H9 (cell line): ENCODE measurements at regions not wholly inside any gene's neighbourhood (a gene's known extent, or its start where the extent isn't known, plus 50 kb on each side); places are given as distances from the start of the nearest gene placed in this dataset.

Experiments used
- DNase-seq: peaks from one replicate; pipeline ENCODE4 v3.0.0-alpha.2; 2017
- H2AFZ ChIP-seq: one replicate; pipeline ENCODE4 v1.6.1; 2013; ENCODE audit warnings: mild to moderate bottlenecking, low read length, control low read depth, moderate library complexity
- H2AK5ac ChIP-seq: 2 replicates; pipeline ENCODE4 v1.6.1; 2013; ENCODE audit warnings: low read length, control low read depth, mixed read lengths; ENCODE audit not compliant: insufficient read length
- H2BK120ac ChIP-seq: one replicate; pipeline ENCODE4 v1.6.1; 2013; ENCODE audit warnings: low read depth, mild to moderate bottlenecking, low read length, control low read depth, inconsistent platforms; ENCODE audit not compliant: poor library complexity, severe bottlenecking
- H2BK12ac ChIP-seq: 2 replicates; pipeline ENCODE4 v1.6.1; 2013; ENCODE audit warnings: low read length, control low read depth, mixed read lengths, low read depth; ENCODE audit not compliant: insufficient read length
- H2BK15ac ChIP-seq: 2 replicates; pipeline ENCODE4 v1.6.1; 2013; ENCODE audit warnings: low read depth, low read length, control low read depth
- H2BK20ac ChIP-seq: one replicate; pipeline ENCODE4 v1.6.1; 2013; ENCODE audit warnings: low read depth, mild to moderate bottlenecking, low read length, control low read depth, inconsistent platforms; ENCODE audit not compliant: poor library complexity, severe bottlenecking
- H2BK5ac ChIP-seq: 2 replicates; pipeline ENCODE4 v1.6.1; 2013; ENCODE audit warnings: low read length, control low read depth, mixed read lengths; ENCODE audit not compliant: insufficient read length
- H3K14ac ChIP-seq: 2 replicates; pipeline ENCODE4 v1.6.1; 2013; ENCODE audit warnings: low read length, control low read depth; ENCODE audit not compliant: insufficient read depth
- H3K18ac ChIP-seq: 2 replicates; pipeline ENCODE4 v1.6.1; 2013; ENCODE audit warnings: low read depth, mild to moderate bottlenecking, mixed read lengths, low read length, control low read depth; ENCODE audit not compliant: insufficient read length
- H3K23ac ChIP-seq: 2 replicates; pipeline ENCODE4 v1.6.1; 2013; ENCODE audit warnings: low read length, control low read depth, mixed read lengths, low read depth; ENCODE audit not compliant: insufficient read length
- H3K23me2 ChIP-seq: 2 replicates; pipeline ENCODE4 v1.6.1; 2013; ENCODE audit warnings: low read depth, mild to moderate bottlenecking, mixed read lengths, low read length, control low read depth; ENCODE audit not compliant: insufficient read length, poor library complexity, severe bottlenecking
- H3K27ac ChIP-seq: 2 replicates; pipeline ENCODE4 v1.5.1; 2013; ENCODE audit warnings: low read length, control low read depth, mixed read lengths, low read depth; ENCODE audit not compliant: insufficient read length
- H3K27me3 ChIP-seq: 2 replicates; pipeline ENCODE4 v1.6.1; 2013; ENCODE audit warnings: low read length, control low read depth, inconsistent platforms; ENCODE audit not compliant: insufficient read depth
- H3K4ac ChIP-seq: 2 replicates; pipeline ENCODE4 v1.6.1; 2013; ENCODE audit warnings: low read depth, mild to moderate bottlenecking, control low read depth, inconsistent platforms, low read length, moderate library complexity
- H3K4me1 ChIP-seq: 2 replicates; pipeline ENCODE4 v1.6.1; 2013; ENCODE audit warnings: low read length, control low read depth, inconsistent platforms; ENCODE audit not compliant: insufficient read depth
- H3K4me2 ChIP-seq: 2 replicates; pipeline ENCODE4 v1.6.1; 2013; ENCODE audit warnings: low read length, control low read depth, mixed read lengths; ENCODE audit not compliant: insufficient read length, insufficient read depth
- H3K56ac ChIP-seq: 2 replicates; pipeline ENCODE4 v1.6.1; 2013; ENCODE audit warnings: low read depth, mild to moderate bottlenecking, mixed read lengths, low read length, control low read depth; ENCODE audit not compliant: insufficient read length
- H3K79me1 ChIP-seq: 2 replicates; pipeline ENCODE4 v1.6.1; 2013; ENCODE audit warnings: low read depth, mild to moderate bottlenecking, moderate library complexity, low read length, control low read depth, inconsistent platforms; ENCODE audit not compliant: insufficient read depth, poor library complexity, severe bottlenecking
- H3K79me2 ChIP-seq: 2 replicates; pipeline ENCODE4 v1.6.1; 2013; ENCODE audit warnings: low read length, control low read depth, inconsistent platforms; ENCODE audit not compliant: insufficient read depth
- H3K9ac ChIP-seq: 2 replicates; pipeline ENCODE4 v1.6.1; 2013; ENCODE audit warnings: low read length, control low read depth, mixed read lengths; ENCODE audit not compliant: insufficient read length; ENCODE audit errors: extremely low read depth
- H3K9me3 ChIP-seq: one replicate; pipeline ENCODE4 v1.6.1; 2013; ENCODE audit warnings: low read depth, low read length, inconsistent platforms; ENCODE audit not compliant: control insufficient read depth
- H3T11ph ChIP-seq: one replicate; pipeline ENCODE4 v1.6.1; 2013; ENCODE audit warnings: mild to moderate bottlenecking, low read length, control low read depth, inconsistent platforms
- H4K20me1 ChIP-seq: one replicate; pipeline ENCODE4 v1.6.1; 2013; ENCODE audit not compliant: control insufficient read depth, insufficient read length, insufficient read depth
- H4K5ac ChIP-seq: 2 replicates; pipeline ENCODE4 v1.6.1; 2013; ENCODE audit warnings: low read depth, mild to moderate bottlenecking, mixed read lengths, low read length, control low read depth; ENCODE audit not compliant: insufficient read length
- H4K8ac ChIP-seq: replicated peaks from 2 replicates; pipeline ENCODE4 v1.6.1; 2013; ENCODE audit warnings: low read length, control low read depth, mixed read lengths, low read depth; ENCODE audit not compliant: insufficient read length
- H4K91ac ChIP-seq: 2 replicates; pipeline ENCODE4 v1.6.1; 2013; ENCODE audit warnings: low read depth, mild to moderate bottlenecking, moderate library complexity, mixed read lengths, low read length, control low read depth; ENCODE audit not compliant: insufficient read length
- H3K27ac Mint-ChIP-seq, 3 experiments: 2 replicates in 2 of 3; 3 replicates in 1 of 3; pipeline ENCODE4 v1.8.0; 2020 to 2021; ENCODE audit warnings: mixed read lengths in 3 of 3, mild to moderate bottlenecking in 1 of 3, moderate library complexity in 1 of 3
- H3K27me3 Mint-ChIP-seq: 2 replicates; pipeline ENCODE4 v1.8.0; 2021; ENCODE audit warnings: low read depth, mild to moderate bottlenecking, moderate library complexity, mixed read lengths
- H3K36me3 Mint-ChIP-seq, 3 experiments: 2 replicates in 2 of 3; 3 replicates in 1 of 3; pipeline ENCODE4 v1.8.0; 2020 to 2021; ENCODE audit warnings: low read depth in 3 of 3, mixed read lengths in 3 of 3; ENCODE audit not compliant: insufficient read depth in 1 of 3
- H3K4me1 Mint-ChIP-seq, 2 experiments: 2 replicates each; pipeline ENCODE4 v1.8.0; 2020; ENCODE audit warnings: mixed read lengths in 2 of 2
- H3K4me3 Mint-ChIP-seq, 2 experiments: 2 replicates in 1 of 2; 3 replicates in 1 of 2; pipeline ENCODE4 v1.8.0; 2020 to 2021; ENCODE audit warnings: mild to moderate bottlenecking in 2 of 2, mixed read lengths in 2 of 2, moderate library complexity in 1 of 2
- H3K9me3 Mint-ChIP-seq, 2 experiments: 2 replicates in 1 of 2; 3 replicates in 1 of 2; pipeline ENCODE4 v1.8.0; 2020; ENCODE audit warnings: mild to moderate bottlenecking in 2 of 2, mixed read lengths in 2 of 2, moderate library complexity in 1 of 2
- WGBS: extraction: QIAGEN DNeasy Blood & Tissue Kit; methylation state at CpG from one replicate; pipeline ENCODE4 v1.1.7; 2013; ENCODE audit warnings: missing lambda C conversion rate, low lambda C conversion rate, mixed read lengths; ENCODE audit not compliant: insufficient read length; ENCODE audit errors: extremely low coverage; 5-methylcytosine and 5-hydroxymethylcytosine counted together
- TF ChIP-seq, protein P1 (sequence below): fragments of 200-600 bp; sonication (generic); conservative IDR thresholded peaks from 3 replicates; pipeline ENCODE4 v1.8.0; 2021; ENCODE audit warnings: antibody characterized with exemption, mild to moderate bottlenecking

DNA sequence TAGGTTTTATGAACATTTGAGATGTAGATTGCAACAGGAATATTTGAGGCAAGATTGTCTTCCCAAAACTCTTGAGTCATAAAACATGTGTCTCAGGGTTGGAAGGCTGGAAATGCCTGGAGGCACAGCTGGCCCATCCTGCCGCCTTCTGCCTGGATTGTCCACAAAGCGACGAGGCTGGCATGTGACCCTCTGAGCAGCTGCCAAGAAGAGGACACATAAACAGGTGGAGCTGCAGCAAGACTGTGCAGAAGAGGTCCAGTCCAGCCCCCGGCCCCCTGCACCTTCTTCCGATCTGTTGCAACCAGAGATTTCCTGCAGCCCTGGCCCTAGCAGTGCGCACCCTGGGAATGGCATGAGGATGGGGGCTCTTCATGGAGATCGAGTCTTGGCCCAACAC, 101.9 kb upstream of the BCOR start:
- peaks cover 3% of the 10 kb centered on the region for H3K27me3 Mint-ChIP-seq
- H3K9me3 Mint-ChIP-seq: peaks cover 40 to 54% of the 10 kb centered on the region in 2 experiments
- Histone ChIP-seq H2BK120ac (no peak overlapping the region), H3K27ac (no peak overlapping the region), H2BK15ac (no peak overlapping the region), H4K8ac (no peak overlapping the region), H3K23ac (no peak overlapping the region), H3K4ac (no peak overlapping the region), H3K79me2 (no peaks in the 10 kb centered on the region), H3K4me2 (no peak overlapping the region), H3K27me3 (no peaks in the 10 kb centered on the region), H2BK5ac (no peak overlapping the region), H4K5ac (no peak overlapping the region), H3T11ph (no peak overlapping the region), H4K20me1 (no peaks in the 10 kb centered on the region), H3K23me2 (no peaks in the 10 kb centered on the region), H3K79me1 (no peaks in the 10 kb centered on the region), H3K9me3 (no peaks in the 10 kb centered on the region), H3K9ac (no peak overlapping the region), H2AFZ (no peak overlapping the region), H4K91ac (no peak overlapping the region), H2AK5ac (no peak overlapping the region), H3K18ac (no peak overlapping the region), H2BK12ac (no peak overlapping the region), H2BK20ac (no peak overlapping the region), H3K56ac (no peak overlapping the region), H3K14ac (no peak overlapping the region), H3K4me1 (no peaks in the 10 kb centered on the region)
- H3K36me3 Mint-ChIP-seq: no peaks in the 10 kb centered on the region; a peak in 2 of 7 replicates
- peaks cover 0 to 4% of the 10 kb centered on the region in 2 experiments; a peak in 2 of 4 replicates for H3K4me1 Mint-ChIP-seq
- TF ChIP-seq, protein P1, sequence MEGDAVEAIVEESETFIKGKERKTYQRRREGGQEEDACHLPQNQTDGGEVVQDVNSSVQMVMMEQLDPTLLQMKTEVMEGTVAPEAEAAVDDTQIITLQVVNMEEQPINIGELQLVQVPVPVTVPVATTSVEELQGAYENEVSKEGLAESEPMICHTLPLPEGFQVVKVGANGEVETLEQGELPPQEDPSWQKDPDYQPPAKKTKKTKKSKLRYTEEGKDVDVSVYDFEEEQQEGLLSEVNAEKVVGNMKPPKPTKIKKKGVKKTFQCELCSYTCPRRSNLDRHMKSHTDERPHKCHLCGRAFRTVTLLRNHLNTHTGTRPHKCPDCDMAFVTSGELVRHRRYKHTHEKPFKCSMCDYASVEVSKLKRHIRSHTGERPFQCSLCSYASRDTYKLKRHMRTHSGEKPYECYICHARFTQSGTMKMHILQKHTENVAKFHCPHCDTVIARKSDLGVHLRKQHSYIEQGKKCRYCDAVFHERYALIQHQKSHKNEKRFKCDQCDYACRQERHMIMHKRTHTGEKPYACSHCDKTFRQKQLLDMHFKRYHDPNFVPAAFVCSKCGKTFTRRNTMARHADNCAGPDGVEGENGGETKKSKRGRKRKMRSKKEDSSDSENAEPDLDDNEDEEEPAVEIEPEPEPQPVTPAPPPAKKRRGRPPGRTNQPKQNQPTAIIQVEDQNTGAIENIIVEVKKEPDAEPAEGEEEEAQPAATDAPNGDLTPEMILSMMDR: no peak
- no CpG with 5 or more reads among the region's 7 CpGs for WGBS
- H3K4me3 Mint-ChIP-seq: no peak overlapping the region
- no peak for DNase-seq
- H3K27ac Mint-ChIP-seq: no peak overlapping the region
